ENCODE measurements at regions not wholly inside any gene's neighbourhood (a gene's known extent, or its start where the extent isn't known, plus 50 kb on each side); places are given as distances from the start of the nearest gene placed in this dataset.
"Not testable (repeated sequence)": the region's sequence is repeated elsewhere in the genome, so short reads cannot be mapped to it uniquely, and the experiment has no call there.

DNA sequence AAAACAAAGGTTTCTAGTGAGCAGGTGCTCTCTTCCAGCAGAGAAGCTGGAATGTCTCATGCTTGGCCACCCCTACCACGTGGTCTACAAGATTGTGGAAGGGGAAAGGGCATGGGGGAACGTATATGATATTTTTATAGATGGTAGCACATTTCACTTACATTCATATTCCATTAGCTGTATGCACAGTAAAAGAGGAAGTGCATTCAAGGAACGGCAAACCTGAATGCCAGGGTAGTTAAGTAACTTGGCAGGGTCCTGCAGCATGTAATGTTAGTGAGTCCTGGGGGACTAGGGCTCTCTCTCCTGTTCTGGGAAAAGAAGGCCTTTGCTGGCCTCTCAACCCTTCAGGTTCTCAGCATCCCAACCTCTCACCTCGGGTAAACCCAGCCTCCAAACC is 319.5 kb upstream of the NBPF12 start:
- not testable (repeated sequence) for H3K27ac ChIP-seq (ENCODE audit: low read depth, low read length); H3K4me3 ChIP-seq (ENCODE audit: insufficient read depth, low read length); H4K20me1 ChIP-seq (ENCODE audit: insufficient read depth, low read length); DNase-seq (ENCODE audit: insufficient read length, low spot score, missing footprints); H3K4me2 ChIP-seq (ENCODE audit: insufficient read depth, low read length); H3K27me3 ChIP-seq (ENCODE audit: insufficient read depth, low read length); H3K4me1 ChIP-seq (ENCODE audit: insufficient read depth, low read length); H3K9me3 ChIP-seq (ENCODE audit: low read depth, low read length); H2AFZ ChIP-seq (ENCODE audit: low read length); H3K36me3 ChIP-seq (ENCODE audit: insufficient read depth, low read length); H3K79me2 ChIP-seq (ENCODE audit: insufficient read depth, low read length)

DNA sequence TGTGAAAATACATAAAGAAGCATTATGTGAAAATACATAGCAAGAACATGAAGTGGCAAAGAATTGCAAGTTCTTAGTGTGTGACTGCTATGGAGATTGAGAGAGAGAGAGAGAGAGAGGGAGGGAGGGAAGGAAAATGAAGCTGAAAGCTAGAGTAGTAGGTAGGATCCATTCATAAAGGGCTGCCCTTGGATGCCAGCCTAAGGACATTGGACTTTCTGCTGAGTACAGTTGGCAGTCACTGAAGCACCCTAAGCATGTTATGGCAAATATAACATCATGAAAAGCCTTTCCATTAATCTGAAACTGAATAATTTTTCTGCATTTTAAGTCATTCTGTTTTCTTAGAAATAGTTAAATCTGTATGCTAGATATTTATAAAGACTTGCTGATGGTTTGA is 333.4 kb upstream of the NBPF12 start:
- not testable (repeated sequence) for H3K79me2 ChIP-seq (ENCODE audit: insufficient read depth, low read length); H3K4me2 ChIP-seq (ENCODE audit: insufficient read depth, low read length); H2AFZ ChIP-seq (ENCODE audit: low read length); H3K36me3 ChIP-seq (ENCODE audit: insufficient read depth, low read length); H3K4me3 ChIP-seq (ENCODE audit: insufficient read depth, low read length); DNase-seq (ENCODE audit: insufficient read length, low spot score, missing footprints); H3K4me1 ChIP-seq (ENCODE audit: insufficient read depth, low read length); H3K27me3 ChIP-seq (ENCODE audit: insufficient read depth, low read length); H4K20me1 ChIP-seq (ENCODE audit: insufficient read depth, low read length); H3K27ac ChIP-seq (ENCODE audit: low read depth, low read length); H3K9me3 ChIP-seq (ENCODE audit: low read depth, low read length)

DNA sequence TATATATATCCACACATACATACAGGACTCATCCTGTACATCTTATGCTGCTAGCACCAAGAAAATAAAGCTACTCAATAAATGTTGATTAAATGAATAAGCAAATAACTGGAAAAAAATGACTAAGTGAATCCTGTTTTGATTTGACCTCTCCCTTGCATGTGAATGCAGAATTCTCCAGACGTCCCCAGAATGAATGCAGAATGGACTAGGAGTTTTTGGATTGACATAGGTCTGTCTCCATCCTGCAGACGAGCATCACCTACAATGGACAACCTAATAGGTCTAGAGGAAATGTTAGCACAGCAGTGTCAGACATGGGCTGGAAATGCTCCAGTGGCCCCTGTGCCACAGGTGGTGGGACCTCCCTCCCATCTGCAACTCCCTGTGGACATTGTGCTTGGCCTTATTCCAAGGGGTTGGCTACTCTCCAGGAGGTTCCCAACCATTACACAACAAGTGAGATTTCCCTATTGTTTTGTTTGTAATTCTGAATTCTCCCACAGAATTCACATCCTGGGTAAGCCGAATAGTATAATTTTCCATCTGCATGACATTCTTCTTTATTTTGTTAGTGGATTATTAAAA is 337.3 kb upstream of the NBPF12 start:
- H2AFZ ChIP-seq (ENCODE audit: low read length); H4K20me1 ChIP-seq (ENCODE audit: insufficient read depth, low read length); H3K4me2 ChIP-seq (ENCODE audit: insufficient read depth, low read length); H3K27ac ChIP-seq (ENCODE audit: low read depth, low read length); H3K4me1 ChIP-seq (ENCODE audit: insufficient read depth, low read length); H3K79me2 ChIP-seq (ENCODE audit: insufficient read depth, low read length); H3K9me3 ChIP-seq (ENCODE audit: low read depth, low read length); H3K36me3 ChIP-seq (ENCODE audit: insufficient read depth, low read length); DNase-seq (ENCODE audit: insufficient read length, low spot score, missing footprints); H3K27me3 ChIP-seq (ENCODE audit: insufficient read depth, low read length); H3K4me3 ChIP-seq (ENCODE audit: insufficient read depth, low read length): not testable (repeated sequence)

DNA sequence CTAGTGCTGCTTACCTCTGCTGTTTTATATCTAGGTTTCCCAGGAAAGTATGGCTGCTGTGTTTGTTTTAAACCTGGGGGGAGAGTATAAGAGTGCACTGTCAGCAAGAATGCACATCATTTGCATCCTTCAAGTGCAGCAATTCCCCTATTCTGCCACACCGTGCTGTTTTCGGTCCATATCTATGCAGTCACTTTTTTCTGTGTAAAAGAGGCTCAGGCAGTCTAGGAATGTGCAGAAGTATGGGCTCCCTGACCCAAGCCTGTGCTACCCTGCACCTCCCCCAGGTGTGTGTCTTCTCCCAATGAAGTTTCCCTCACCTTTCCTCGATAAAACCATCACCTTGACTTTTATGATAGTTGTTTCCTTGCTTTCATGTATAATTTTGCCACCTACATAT is 338.2 kb upstream of the NBPF12 start:
- H3K4me2 ChIP-seq (ENCODE audit: insufficient read depth, low read length); H2AFZ ChIP-seq (ENCODE audit: low read length); H4K20me1 ChIP-seq (ENCODE audit: insufficient read depth, low read length); H3K79me2 ChIP-seq (ENCODE audit: insufficient read depth, low read length); H3K9me3 ChIP-seq (ENCODE audit: low read depth, low read length); H3K4me1 ChIP-seq (ENCODE audit: insufficient read depth, low read length); H3K4me3 ChIP-seq (ENCODE audit: insufficient read depth, low read length); H3K27me3 ChIP-seq (ENCODE audit: insufficient read depth, low read length); DNase-seq (ENCODE audit: insufficient read length, low spot score, missing footprints); H3K27ac ChIP-seq (ENCODE audit: low read depth, low read length); H3K36me3 ChIP-seq (ENCODE audit: insufficient read depth, low read length): not testable (repeated sequence)

DNA sequence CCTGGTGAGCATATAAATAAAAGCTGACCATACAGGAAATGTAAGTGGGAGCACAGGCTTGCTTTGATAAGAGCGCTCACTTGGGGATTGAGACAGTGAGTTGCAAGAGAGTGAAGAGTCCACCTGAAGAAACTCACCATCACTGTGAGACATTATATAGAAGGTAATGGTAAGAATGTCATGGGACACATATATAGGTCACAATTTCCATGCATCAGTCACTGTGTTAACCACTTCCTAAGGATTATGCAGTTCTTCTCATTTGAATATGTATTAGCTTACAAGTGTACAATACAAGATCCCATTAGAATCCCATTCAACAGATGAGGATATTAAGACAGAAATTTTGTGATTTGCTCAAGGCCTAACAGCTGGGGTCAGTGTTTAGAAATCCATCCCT is 352.4 kb upstream of the NOTCH2NLA start:
- not testable (repeated sequence) for DNase-seq (ENCODE audit: insufficient read length, low spot score, missing footprints); H4K20me1 ChIP-seq (ENCODE audit: insufficient read depth, low read length); H3K9me3 ChIP-seq (ENCODE audit: low read depth, low read length); H3K27me3 ChIP-seq (ENCODE audit: insufficient read depth, low read length); H3K36me3 ChIP-seq (ENCODE audit: insufficient read depth, low read length); H2AFZ ChIP-seq (ENCODE audit: low read length); H3K4me3 ChIP-seq (ENCODE audit: insufficient read depth, low read length); H3K4me1 ChIP-seq (ENCODE audit: insufficient read depth, low read length); H3K27ac ChIP-seq (ENCODE audit: low read depth, low read length); H3K79me2 ChIP-seq (ENCODE audit: insufficient read depth, low read length); H3K4me2 ChIP-seq (ENCODE audit: insufficient read depth, low read length)

DNA sequence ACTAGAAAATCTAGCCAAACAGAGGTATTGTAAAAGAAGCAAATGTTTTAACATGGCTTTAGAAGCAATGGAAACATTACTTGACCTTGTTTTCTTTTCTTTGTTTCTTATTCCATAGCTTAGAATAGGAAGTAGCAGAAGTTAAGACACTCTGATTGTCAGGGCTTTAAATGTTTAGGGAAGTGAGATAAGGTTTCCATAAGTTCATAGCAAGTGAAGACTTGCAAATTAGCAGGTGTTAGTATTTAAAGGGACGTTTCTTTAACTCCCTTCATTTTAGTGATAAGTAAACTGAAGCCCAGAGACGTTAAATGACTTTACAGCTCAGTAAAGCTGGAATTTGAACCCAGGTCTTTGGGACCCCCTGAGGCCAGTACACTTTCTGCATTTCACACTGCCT is 338.7 kb upstream of the NOTCH2NLA start:
- H2AFZ ChIP-seq (ENCODE audit: low read length); H3K4me2 ChIP-seq (ENCODE audit: insufficient read depth, low read length); H3K79me2 ChIP-seq (ENCODE audit: insufficient read depth, low read length); DNase-seq (ENCODE audit: insufficient read length, low spot score, missing footprints); H3K4me3 ChIP-seq (ENCODE audit: insufficient read depth, low read length); H3K9me3 ChIP-seq (ENCODE audit: low read depth, low read length); H3K36me3 ChIP-seq (ENCODE audit: insufficient read depth, low read length); H3K27me3 ChIP-seq (ENCODE audit: insufficient read depth, low read length); H3K4me1 ChIP-seq (ENCODE audit: insufficient read depth, low read length); H4K20me1 ChIP-seq (ENCODE audit: insufficient read depth, low read length); H3K27ac ChIP-seq (ENCODE audit: low read depth, low read length): not testable (repeated sequence)

DNA sequence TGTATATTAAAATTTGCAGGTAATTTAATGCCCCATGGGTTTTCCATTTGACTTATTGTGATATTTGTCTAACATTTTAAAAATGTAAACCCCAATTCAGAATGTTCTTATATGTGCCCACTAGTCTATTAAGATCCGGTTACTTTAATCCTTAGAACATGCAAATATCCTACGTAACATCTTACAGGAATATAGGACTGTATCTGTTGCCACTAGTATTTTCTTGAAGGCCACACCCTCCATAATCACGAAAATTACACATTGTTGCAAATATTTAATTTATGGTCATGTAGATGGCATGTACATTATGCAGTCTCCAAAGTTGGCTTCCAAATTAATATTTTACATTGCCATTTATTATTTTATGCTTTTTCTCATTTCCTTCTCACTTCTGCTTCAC is 329.2 kb upstream of the NOTCH2NLA start:
- not testable (repeated sequence) for H3K4me2 ChIP-seq (ENCODE audit: insufficient read depth, low read length); H3K27ac ChIP-seq (ENCODE audit: low read depth, low read length); H3K9me3 ChIP-seq (ENCODE audit: low read depth, low read length); H3K36me3 ChIP-seq (ENCODE audit: insufficient read depth, low read length); H3K27me3 ChIP-seq (ENCODE audit: insufficient read depth, low read length); H3K4me1 ChIP-seq (ENCODE audit: insufficient read depth, low read length); H3K79me2 ChIP-seq (ENCODE audit: insufficient read depth, low read length); H4K20me1 ChIP-seq (ENCODE audit: insufficient read depth, low read length); H3K4me3 ChIP-seq (ENCODE audit: insufficient read depth, low read length); H2AFZ ChIP-seq (ENCODE audit: low read length); DNase-seq (ENCODE audit: insufficient read length, low spot score, missing footprints)

DNA sequence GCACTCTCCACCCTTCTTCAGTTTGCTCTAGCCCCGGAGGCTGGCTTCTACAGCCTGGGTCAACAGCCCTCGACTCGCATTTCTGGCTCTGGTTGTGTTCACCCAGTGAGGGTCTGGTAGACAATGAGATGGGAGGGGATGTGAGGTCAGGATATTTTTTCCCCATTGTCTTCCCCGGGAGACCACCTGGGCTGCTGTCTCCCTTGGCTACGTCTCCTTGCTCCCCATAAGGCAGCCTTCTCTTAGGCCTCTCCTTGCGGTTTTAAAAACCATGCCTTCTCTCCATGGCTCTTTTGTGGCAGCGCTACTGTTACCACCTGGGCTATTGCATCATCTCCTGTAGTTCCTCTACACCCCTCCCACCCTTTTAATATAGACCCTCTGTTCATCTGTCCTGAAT is 327.6 kb upstream of the NOTCH2NLA start:
- not testable (repeated sequence) for H3K27ac ChIP-seq (ENCODE audit: low read depth, low read length); H4K20me1 ChIP-seq (ENCODE audit: insufficient read depth, low read length); H3K79me2 ChIP-seq (ENCODE audit: insufficient read depth, low read length); H2AFZ ChIP-seq (ENCODE audit: low read length); H3K4me1 ChIP-seq (ENCODE audit: insufficient read depth, low read length); H3K9me3 ChIP-seq (ENCODE audit: low read depth, low read length); H3K4me3 ChIP-seq (ENCODE audit: insufficient read depth, low read length); DNase-seq (ENCODE audit: insufficient read length, low spot score, missing footprints); H3K4me2 ChIP-seq (ENCODE audit: insufficient read depth, low read length); H3K27me3 ChIP-seq (ENCODE audit: insufficient read depth, low read length); H3K36me3 ChIP-seq (ENCODE audit: insufficient read depth, low read length)

DNA sequence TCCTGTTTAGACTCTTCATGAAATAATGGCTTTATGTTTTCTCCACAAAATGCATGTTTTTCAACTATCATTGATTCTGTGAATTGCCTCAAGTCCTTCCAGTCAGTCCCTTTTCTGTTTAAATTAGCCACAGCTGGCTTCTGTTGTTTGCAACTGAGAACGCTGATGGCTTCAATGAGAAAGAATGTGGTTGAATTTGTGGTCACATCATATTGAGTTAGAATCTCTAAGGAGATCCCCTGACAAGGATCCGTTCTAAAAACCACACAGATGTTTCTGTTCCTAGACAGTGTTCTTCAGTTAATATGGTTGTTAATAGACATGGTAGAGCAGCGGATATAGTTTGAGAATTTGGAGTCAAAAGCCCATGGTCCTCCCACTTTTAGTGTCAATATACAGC is 323.6 kb upstream of the NOTCH2NLA start:
- H3K9me3 ChIP-seq (ENCODE audit: low read depth, low read length); H2AFZ ChIP-seq (ENCODE audit: low read length); H3K4me2 ChIP-seq (ENCODE audit: insufficient read depth, low read length); H3K27me3 ChIP-seq (ENCODE audit: insufficient read depth, low read length); H4K20me1 ChIP-seq (ENCODE audit: insufficient read depth, low read length); H3K4me3 ChIP-seq (ENCODE audit: insufficient read depth, low read length); H3K27ac ChIP-seq (ENCODE audit: low read depth, low read length); H3K79me2 ChIP-seq (ENCODE audit: insufficient read depth, low read length); H3K4me1 ChIP-seq (ENCODE audit: insufficient read depth, low read length); DNase-seq (ENCODE audit: insufficient read length, low spot score, missing footprints); H3K36me3 ChIP-seq (ENCODE audit: insufficient read depth, low read length): not testable (repeated sequence)
